HG03025 (cell line): ENCODE measurements at regions not wholly inside any gene's neighbourhood (a gene's known extent, or its start where the extent isn't known, plus 50 kb on each side); places are given as distances from the start of the nearest gene placed in this dataset.

Source experiments
- ATAC-seq: cut with Tn5 transposase; IDR thresholded peaks from one replicate; pipeline ENCODE4 v1.9.1; 2021; ENCODE audit warnings: mild to moderate bottlenecking, moderate library complexity; ENCODE audit not compliant: unreplicated experiment, low FRiP score

DNA sequence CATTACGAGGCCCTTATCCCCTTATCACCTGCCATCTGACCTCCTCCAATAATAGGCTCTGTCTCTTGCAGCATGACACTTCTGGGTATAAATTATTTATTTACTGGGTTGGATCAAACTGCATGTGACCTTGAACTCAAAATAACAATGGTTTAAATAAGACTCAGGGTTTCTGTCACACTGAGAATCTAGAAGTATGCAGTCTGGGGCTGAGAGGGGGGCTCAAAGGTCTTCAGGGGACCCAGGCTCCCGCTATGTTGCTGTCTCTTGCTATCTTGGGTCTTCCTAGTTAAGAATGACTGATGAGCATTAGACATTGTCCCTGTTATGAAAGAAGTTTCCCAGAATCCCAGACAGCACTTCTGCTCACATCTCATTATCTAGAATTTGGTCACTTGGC is 133.5 kb downstream of the URB2 start:
- no peak for ATAC-seq

DNA sequence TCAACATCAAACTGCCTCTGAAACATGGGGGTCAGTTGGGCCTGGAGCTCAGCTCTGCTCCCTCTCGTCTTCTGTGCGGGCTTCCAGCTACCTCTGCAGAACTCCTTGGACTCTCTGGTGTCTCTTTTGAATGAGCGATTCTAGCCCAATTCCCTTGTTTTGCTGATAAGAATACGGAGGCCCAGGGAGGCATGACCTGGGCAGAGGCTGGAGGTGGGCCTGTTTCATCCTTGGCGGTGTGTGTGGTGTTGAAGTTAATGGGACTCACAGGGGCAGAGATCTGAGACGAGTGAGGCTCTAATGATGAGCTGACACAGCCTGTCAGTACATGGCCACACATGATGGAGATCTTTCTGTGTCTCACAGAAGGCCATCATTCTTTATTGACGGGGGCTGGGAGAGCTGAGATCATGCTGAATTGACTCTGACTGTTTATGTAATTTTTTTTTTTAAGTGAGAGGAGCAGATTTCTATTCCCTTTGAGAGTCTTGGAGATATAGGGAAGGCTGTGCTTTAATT is 134.5 kb downstream of the URB2 start:
- no peak for ATAC-seq

DNA sequence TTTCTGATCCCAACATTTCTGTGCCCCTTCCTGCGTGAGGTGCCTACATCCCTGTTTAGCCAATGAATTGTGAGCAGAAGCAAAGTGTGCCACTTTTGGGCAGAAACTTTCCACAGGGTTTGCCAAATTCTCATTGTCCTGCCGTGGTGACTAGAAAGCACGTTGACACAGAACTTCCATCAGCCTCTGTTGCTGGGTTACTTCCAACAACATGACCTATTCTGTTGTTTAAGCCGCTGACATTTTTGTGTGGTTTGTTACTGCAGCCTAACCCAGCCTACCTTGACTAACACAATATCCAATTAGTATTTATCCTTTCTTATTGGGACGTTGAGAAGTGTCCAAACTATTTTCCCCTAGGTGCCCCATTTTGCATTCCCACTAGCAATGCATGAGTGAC is 136.8 kb downstream of the URB2 start:
- no peak for ATAC-seq

DNA sequence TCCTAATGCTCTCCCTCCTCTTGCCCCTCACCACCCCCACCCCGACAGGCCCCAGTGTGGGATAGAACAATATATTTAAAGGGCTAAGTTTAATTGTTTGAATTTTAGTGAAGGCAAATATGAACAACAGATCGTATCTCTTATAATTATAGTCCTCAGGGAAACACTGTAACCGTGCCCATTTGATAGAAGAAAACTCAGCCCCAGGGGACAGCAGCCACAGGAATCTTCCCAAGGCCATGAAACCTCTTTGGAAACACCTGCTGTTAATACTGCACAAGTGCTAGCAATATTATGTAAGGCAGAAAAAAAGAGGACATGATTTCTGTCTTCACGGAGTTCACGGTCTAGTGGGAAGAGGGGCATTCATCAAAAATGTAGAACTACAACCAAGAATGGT is 142.2 kb downstream of the URB2 start:
- ATAC-seq: no peak

DNA sequence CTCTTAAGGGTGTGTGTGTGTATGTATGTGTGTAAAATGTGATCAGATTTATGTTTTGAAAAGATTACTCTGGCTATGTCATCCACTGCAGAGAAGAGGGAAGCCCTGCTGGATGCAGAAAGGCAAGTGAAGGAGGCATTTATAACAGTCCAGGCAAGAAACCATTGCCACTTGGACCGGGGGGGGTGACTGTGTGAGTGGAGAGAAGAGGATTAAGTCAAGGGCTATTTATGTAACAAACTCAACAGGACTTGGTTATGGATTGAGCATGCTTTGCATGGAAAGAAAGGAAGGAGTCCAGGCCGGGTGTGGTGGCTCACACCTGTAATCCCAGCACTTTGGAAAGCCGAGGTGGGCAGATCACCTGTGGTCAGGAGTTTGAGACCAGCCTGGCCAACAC is 143.0 kb downstream of the URB2 start:
- ATAC-seq: no peak

DNA sequence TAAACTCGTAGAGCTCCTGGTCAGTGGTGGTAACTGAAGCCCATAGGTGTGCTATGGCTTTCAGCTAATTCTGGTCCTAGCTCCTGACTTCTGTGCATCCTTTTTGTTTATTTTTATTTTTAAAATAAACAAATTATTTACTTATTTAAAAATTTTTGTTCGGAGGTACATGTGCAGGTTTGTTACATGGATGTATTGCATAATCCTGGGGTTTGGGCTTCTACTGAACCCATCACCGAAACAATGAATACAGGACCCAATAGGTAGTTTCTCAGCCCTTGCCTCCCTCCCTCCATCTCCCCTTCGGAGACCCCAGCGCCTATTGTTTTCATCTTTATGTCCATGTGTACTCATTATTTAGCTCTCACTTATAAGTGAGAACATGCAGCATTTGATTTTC is 143.8 kb downstream of the URB2 start:
- no peak for ATAC-seq

DNA sequence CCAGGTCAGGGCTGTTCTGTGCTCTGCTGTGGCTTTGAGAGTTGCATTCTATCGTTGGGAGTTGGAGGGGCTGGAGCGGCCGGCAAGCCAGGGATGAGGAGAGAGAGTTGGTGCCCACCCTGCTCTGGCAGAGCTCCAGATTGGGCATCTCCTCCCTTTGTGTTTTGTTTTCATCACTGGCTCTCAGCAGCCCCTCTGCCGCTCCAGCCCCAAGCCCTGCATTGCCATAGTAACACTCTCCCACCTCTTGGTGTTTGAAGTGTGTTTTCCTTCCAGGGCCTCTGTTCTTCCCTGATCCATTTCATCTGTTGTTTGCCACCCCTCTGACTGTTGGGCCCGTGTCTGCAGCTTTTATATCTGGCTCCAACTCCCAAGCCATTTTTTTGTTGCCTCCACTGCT is 152.7 kb downstream of the URB2 start:
- no peak for ATAC-seq

DNA sequence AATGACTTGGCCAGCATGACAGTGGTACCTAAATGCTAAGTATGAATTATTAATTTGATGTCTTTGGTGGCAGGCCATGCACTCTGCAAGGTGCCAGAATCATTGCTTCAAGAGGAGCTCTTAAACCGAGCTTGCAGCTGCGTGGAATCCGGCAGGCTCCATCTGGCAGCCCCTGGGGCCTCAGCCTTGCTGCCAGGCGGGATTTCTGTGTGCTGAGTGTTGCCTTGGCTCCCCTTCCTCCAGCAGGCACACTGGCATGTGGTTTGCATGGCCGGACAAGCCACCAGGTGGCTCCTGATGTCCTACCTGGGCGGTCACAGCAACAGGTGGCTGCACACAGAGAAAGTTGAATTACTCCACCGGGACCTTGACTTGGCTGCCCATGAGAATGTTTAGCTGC is 155.4 kb downstream of the URB2 start:
- no peak for ATAC-seq

DNA sequence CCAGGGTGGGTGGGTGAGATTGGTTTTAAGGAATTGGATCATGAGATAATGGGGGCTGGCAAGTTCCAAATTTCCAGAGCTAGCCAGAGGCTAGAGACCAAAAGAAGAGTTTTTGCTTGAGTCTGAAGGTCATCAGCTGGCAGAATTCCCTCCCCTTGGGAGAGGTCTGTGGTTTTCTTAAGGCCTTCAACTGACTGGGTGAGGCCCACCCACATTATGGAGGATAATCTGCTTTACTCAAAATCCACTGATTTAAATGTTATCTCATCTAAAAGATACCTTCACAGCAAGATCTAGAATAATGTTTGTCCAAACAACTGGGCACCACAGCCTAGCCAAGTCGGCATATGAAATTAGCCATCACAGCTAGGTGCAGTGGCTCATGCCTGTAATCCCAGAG is 156.4 kb downstream of the URB2 start:
- ATAC-seq: no peak

DNA sequence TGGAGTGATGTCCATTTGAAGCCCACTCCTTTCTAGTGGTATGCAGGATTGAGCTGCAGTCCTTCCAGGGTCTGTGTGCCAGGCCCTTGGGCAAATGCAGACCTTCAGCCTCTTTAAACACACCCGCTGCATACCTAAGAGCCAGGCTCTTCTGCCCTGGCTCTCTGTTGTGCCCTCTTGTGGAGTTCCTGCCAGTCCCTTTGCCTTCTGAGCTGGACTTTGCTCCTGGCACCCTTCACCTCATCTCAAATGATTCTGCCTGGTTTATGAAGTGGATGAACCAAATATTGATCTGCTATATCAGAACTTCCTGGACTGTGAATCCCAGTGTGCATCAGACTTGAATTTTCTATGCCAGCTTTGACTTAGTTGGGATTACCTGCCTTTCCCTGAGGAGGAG is 158.8 kb downstream of the URB2 start:
- no peak for ATAC-seq

DNA sequence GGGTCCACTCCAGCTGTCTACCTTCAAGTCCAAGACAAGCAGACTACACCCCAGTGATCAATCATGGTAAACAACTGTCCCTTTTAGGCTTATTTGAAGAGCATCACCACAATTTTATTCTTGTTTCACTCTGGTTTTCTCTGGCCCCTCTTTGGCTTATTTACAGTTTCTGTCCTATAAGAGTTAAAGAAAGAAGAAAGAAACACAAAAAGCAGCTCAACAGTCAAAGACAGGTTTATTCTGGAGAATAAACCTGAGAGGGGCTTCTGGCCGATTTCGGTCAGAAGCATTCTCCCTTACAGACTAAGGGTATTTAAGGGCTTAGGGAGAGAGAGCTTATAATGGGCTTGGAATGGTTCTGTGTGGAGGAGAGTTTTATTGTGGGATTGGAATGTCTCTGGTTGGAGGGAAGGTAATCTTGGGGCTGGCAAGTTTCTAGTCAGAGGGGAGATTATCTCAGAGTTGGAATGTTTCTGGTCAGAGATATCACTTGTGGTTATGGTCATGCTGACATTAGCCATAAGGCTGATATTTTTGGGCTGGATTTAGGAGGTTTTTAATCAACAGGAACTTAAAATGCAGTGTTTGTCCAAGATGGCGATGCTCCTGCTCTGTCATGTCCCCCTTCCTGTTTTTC is 161.0 kb downstream of the URB2 start:
- ATAC-seq: no peak

DNA sequence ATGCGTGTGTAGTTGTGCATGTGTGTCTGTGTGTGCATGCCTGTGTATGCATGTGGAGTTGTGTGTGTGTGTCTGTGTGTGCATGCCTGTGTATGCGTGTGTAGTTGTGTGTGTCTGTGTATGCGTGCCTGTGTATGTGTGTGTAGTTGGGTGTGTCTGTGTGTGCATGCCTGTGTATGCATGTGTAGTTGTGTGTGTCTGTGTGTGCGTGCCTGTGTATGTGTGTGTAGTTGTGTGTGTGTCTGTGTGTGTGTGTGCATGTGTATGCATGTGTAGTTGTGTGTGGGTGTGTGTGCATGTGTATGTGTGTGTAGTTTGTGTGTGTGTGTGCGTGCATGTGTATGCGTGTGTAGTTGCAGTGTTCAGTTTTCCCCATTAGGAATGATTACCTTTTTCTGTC is 162.0 kb downstream of the URB2 start:
- no peak for ATAC-seq

DNA sequence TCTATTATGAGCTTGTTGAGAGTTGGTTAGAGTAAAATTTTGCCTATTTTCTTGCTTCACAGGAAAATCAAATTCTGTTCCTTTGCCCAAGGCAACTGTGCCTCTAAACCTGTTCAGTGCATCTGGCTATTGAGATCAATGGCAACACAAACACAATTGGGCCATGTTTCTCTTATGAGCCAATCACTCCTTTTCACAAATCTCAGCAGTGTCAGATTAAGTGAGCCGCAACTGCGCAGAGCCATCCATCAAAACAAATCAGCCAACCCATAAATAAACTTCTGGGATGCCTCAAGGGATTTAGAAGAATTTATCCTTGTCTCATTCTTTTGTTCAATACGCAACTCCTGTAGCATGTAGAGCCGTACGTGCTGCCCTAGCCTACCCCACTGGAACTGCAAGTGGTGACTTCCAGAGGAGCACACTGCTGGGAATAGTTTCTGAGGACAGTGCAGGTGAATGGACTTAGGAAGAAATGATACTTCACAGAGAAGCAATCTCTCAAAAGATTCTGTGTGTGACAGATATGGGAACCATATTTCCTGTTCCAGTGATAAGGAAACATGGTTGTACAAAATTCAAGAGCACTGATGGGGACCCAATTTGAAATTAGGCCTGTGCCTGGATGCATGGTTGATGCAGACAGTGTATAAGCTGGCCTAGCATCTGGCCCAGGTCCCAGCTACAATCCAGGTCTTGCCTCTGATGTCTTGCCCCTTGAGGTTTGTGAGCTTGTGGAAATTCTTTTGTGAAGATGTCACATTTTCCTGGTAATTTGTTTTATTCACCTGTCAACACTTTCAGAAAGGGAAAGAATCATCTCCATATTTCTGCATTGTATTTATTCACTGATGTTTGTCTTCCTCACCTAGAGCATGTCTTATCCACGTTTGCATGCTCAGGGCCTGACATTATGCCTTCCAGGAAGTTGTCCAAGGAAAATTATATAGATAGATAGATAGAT is 166.2 kb downstream of the URB2 start:
- ATAC-seq: no peak

DNA sequence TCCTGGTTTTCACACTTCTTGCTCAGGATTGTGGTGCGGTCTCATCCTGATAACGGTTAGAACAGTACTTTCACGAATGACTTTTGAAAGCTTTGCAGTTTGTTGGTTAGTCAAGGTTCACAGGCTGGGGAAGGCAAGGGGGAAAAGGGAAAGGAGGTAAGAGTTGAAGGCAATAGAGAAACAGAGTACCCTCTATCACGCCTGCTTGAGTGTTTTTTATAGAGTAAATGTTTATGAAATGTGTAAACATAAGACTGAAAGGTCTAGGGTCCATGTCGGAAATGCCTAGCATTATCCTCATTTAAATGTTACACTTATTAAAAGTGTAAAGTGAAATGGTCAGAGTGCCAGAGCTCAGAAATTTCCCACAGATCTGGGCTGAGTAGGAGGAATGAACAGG is 167.4 kb downstream of the URB2 start:
- ATAC-seq: no peak

DNA sequence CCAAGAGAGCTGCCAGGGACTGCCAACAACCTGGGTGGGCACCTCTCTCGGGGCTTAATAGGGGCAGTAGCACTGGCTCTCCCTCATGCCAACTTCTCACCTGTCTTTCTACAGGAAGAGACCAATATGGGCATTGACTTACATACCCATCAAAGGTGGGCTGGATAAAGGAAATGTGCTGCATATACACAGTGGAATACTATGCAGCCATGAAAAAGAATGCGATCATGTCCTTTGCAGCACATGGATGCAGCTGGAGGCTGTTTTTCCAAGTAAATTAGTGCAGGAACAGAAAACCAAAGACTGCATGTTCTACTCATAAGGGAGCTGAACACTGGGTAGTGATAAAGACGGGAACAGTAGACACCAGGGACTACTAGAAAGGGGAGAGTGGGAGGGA is 172.5 kb downstream of the URB2 start:
- no peak for ATAC-seq

DNA sequence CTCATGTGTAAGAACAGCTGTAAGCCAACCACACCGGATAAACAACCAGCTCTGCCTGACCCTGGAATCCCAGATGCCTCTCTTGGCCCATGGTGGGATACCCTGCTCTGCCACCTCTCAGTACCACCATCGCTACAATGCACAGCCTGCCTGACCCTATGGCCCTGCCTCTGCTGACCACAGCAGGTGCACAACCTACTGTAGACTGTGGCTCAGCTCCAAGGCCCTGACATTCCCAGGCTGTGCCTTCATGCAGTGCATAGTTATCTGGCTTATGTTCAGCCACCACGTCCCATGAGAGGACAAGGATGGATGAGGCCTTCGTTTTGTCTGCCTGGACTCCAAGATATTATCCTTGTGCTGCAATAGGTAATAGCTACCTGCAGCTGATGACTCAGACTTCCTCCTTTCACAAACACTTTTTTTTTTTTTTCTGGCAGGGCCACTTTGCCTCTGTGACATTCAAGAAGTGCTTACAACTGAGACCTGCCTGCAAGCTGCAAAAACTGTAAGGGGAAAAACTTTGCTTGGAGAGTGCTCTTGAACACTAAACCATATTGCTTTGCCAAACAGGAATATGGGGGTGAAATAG is 177.7 kb downstream of the URB2 start:
- no peak for ATAC-seq

DNA sequence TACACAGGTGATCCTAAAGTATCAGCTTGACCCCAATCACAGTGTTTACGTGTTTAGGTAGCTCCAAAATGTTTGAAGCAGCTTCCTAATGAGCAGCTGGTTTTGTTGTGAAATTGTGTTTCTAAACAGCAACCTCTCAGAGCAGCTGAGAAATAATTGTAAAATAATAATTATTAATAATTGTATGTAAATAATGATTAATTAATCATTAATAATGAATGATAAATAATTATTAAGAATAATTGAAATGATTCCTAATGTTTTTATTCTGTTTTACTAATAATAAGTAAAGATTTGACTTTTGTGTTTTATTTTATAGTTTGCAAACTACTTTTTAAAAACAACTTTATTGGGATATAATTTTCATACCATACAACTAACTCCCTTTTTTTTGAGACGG is 182.2 kb downstream of the URB2 start:
- ATAC-seq: no peak

DNA sequence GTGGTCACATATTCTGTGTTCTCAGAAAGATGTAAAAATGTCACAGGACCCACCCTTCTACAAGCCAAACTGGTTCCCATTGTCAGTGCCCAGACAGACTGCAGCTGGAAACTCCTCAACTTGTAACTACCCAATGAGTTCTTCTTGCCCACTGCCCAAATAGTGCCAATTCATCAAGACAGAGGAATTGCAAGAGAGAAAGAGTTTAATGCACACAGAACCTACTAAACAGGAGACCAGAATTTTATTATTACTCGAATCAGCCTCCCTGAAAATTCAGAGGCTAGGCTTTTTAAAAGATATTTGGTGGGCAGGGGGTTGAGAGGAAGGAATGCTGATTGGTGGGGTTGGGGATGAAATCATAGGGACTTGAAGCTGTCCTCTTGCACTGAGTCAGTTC is 184.1 kb downstream of the URB2 start:
- ATAC-seq: no peak

DNA sequence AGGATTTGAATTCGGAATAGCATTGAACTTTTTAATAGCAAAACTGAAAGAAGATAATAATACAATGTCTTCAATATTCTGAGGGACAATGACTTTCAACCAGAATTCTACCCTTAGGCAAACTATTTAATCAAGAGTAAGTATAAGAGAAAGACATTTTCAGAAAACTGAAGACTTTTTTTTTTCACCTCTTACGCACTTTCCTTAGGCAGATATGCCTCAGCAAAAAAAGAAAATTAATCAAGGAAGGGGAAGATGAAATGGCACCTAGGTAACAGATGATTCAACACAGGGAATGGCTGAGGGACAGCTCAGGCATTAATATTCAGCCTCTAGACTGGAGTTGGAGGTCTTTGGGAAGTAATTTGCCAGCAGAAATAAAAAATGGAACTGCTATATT is 184.9 kb downstream of the URB2 start:
- ATAC-seq: no peak

DNA sequence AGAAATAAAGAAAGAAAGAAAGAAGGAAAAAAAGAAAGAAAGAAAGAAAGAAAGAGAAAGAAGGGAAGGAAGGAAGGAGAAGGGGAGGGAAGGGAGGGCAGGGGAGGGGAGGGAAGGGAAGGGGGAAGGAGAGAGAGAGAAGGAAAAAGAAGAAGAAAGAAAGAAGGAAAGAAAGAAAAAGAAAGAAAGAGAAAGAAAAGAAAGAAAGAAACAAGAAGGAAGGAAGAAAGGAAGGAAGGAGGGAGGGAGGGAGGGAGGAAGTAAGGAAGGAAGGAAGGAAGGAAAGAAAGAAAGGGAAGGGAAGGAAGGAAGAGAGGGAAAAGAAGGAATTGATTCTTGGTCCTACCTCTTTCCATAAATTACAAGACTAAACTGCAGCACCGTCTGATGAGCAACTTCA is 186.1 kb downstream of the URB2 start:
- no peak for ATAC-seq

DNA sequence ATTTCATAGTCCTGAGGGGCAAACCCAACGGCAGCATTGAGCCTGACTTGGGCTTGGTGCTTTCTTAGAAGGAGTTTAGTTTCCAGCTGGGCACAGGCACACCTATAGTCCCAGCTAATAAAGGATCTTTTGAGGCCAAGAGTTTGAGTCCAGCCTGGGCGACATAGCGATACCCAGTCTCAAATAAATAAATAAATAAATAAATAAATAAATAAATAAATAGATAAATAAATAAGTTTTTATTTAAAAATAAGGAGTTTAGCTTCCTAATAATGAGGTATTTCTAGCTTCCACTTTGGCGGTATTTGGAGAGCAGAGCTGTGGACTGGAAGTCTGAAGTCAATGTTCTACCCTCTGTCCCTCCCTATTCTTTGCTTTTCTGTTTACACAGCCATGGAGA is 186.6 kb downstream of the URB2 start:
- ATAC-seq: no peak

DNA sequence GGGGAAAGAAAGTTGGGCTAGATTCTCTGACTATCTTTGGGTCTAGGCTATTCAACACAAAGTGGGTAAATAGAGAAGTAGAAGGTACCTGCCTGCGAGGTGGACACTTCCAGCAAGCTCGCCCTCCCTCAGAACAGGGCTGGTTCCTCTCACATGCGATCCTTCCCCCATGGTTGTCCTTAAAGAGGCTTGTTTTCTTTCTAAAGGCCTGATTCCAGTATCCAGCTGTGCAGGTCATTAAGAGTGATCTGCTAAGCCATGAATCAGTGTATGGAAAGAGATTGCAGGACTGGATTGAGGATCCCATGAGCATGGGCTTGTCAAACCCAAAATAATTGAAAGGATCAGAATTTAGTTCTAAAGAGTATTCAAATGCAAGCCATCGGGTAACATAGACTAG is 189.0 kb downstream of the URB2 start:
- no peak for ATAC-seq
